Transverse colon (tissue), 4 donors: ENCODE measurements at regions not wholly inside any gene's neighbourhood (a gene's known extent, or its start where the extent isn't known, plus 50 kb on each side); places are given as distances from the start of the nearest gene placed in this dataset.

Experiments
- DNase-seq: peaks from one replicate; pipeline ENCODE4 v3.0.0-alpha.2; 2019
- H3K27ac ChIP-seq, 4 donors: fragments of 200-600 bp; sonication (generic); 2 replicates each; pipeline ENCODE4 v1.5.1; 2016 to 2018; ENCODE audit warnings: inconsistent platforms in 4 of 4
- H3K27me3 ChIP-seq: fragments of 200-600 bp; sonication (generic); 2 replicates; pipeline ENCODE4 v1.5.1; 2017; ENCODE audit warnings: inconsistent platforms
- H3K36me3 ChIP-seq, 4 donors: fragments of 200-600 bp; sonication (generic); 2 replicates each; pipeline ENCODE4 v1.5.1; 2017 to 2019; ENCODE audit warnings: inconsistent platforms in 4 of 4
- H3K4me1 ChIP-seq, 4 donors: fragments of 200-600 bp; sonication (generic); 2 replicates each; pipeline ENCODE4 v1.5.1; 2017 to 2020; ENCODE audit warnings: inconsistent platforms in 4 of 4
- H3K4me3 ChIP-seq, 4 donors: fragments of 200-600 bp; sonication (generic); 1 replicate in 1 of 4; 2 replicates in 3 of 4; pipeline versions ENCODE4 v1.5.1 to v1.6.1; 2017 to 2019; ENCODE audit warnings: inconsistent platforms in 4 of 4
- H3K9me3 ChIP-seq, 2 donors: fragments of 200-600 bp; sonication (generic); 2 replicates each; pipeline ENCODE4 v1.5.1; 2017 to 2019; ENCODE audit warnings: inconsistent platforms in 2 of 2
- EP300 ChIP-seq: sonication (generic); formaldehyde crosslinking; IDR thresholded peaks from one replicate; pipeline ENCODE4 v1.6.1; 2017; ENCODE audit warnings: antibody characterized with exemption, low read depth
- POLR2A ChIP-seq: fragments of 450-650 bp; IDR thresholded peaks from one replicate; pipeline ENCODE4 v1.6.1; 2016; ENCODE audit warnings: antibody characterized with exemption, mild to moderate bottlenecking, moderate library complexity
- POLR2AphosphoS5 ChIP-seq, 3 donors: sonication (generic); formaldehyde crosslinking; IDR thresholded peaks; one replicate each; pipeline ENCODE4 v1.6.1; 2016; ENCODE audit warnings: antibody characterized with exemption in 3 of 3
- WGBS, 2 donors: methylation state at CpG; one replicate each; pipeline ENCODE4 v1.1.5; 2018; ENCODE audit warnings: low coverage in 1 of 2; 5-methylcytosine and 5-hydroxymethylcytosine counted together
- in situ Hi-C, 4 donors: fragments of 200-750 bp; cut with MboI; loops; one replicate each; pipeline versions ENCODE4 v1.15.0 to v1.15.1; 2017; ENCODE audit warnings: low sequenced_read_pairs in 3 of 4, low pct_ligation_motif_present in 1 of 4, low pct_unique_long_range_greater_than_20kb in 1 of 4
- intact Hi-C: fragments of 100-400 bp; cut with DNase I; formaldehyde crosslinking; loops from one replicate; pipeline ENCODE4 v1.15.1; 2023; ENCODE audit warnings: low total_unique reads
- TF ChIP-seq, protein P1 (sequence below), 5 experiments: fragments of 200-600 bp in 3 of 5; fragments of 450-650 bp in 2 of 5; sonication (generic) in 3 of 5; IDR thresholded peaks; 1 replicate in 2 of 5; 2 replicates in 3 of 5; pipeline ENCODE4 v1.5.1; 2016 to 2017; ENCODE audit warnings: antibody characterized with exemption in 5 of 5, inconsistent platforms in 3 of 5, mild to moderate bottlenecking in 2 of 5, moderate library complexity in 1 of 5

DNA sequence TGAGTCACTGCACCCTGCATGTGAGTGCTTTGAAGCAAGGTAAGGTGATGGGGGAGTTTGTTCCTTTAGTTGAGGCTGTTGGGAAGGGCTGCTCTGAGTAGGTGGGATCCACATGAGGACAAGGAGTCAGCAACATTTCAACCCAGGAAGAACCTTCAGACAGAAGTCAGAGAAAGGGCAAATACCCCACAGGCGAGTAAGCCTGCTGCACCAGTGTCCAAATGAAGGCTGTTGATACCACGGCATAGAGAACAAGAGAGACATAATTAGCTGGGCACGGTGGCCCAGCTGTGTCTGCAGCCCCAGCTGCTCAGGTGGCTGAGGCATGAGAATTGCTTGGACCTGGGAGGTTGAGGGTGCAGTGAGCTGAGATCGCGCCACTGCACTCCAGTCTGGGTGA lies 54.3 kb upstream of the CLMP start:
- Histone ChIP-seq H3K27me3 (no peaks in the 10 kb centered on the region), H3K4me1 (peaks cover 0 to 11% (median 6%) of the 10 kb centered on the region in 4 donors), H3K27ac (no peak overlapping the region), H3K4me3 (no peak overlapping the region), H3K36me3 (no peaks in the 10 kb centered on the region), H3K9me3 (no peaks in the 10 kb centered on the region)
- DNase-seq: no peak
- in situ Hi-C loops (loop anchor here in 2 of 4 donors (10.0 kb wide), 1 partner anchor 135 kb away; no protein-coding TSS in a partner anchor), intact Hi-C loops (no loop called here)
- TF ChIP-seq, protein P1, sequence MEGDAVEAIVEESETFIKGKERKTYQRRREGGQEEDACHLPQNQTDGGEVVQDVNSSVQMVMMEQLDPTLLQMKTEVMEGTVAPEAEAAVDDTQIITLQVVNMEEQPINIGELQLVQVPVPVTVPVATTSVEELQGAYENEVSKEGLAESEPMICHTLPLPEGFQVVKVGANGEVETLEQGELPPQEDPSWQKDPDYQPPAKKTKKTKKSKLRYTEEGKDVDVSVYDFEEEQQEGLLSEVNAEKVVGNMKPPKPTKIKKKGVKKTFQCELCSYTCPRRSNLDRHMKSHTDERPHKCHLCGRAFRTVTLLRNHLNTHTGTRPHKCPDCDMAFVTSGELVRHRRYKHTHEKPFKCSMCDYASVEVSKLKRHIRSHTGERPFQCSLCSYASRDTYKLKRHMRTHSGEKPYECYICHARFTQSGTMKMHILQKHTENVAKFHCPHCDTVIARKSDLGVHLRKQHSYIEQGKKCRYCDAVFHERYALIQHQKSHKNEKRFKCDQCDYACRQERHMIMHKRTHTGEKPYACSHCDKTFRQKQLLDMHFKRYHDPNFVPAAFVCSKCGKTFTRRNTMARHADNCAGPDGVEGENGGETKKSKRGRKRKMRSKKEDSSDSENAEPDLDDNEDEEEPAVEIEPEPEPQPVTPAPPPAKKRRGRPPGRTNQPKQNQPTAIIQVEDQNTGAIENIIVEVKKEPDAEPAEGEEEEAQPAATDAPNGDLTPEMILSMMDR (IDR thresholded peaks at IDR 0.05): no peak
- TF ChIP-seq EP300 (no peak), POLR2AphosphoS5 (IDR thresholded peaks at IDR 0.05) (no peak), POLR2A (no peak)
- 74% methylated on average over 5 of the region's 5 CpGs; no CpG with 5 or more reads in 1 of the 2 donors for WGBS, 2 donors

- 32 to 50% methylated on average over 5 to 6 of the region's 6 CpGs for WGBS, 2 donors
- Histone ChIP-seq H3K4me1 (peaks cover 0 to 11% (median 6%) of the 10 kb centered on the region in 4 donors), H3K9me3 (no peaks in the 10 kb centered on the region), H3K27ac (no peak overlapping the region), H3K4me3 (no peak overlapping the region), H3K36me3 (no peaks in the 10 kb centered on the region), H3K27me3 (no peaks in the 10 kb centered on the region)
- no peak for DNase-seq
- TF ChIP-seq POLR2AphosphoS5 (IDR thresholded peaks at IDR 0.05) (no peak), EP300 (no peak), POLR2A (no peak)
- TF ChIP-seq, protein P1 (IDR thresholded peaks at IDR 0.05): no peak
- in situ Hi-C loops: loop anchor here in 2 of 4 donors (10.0 kb wide), 1 partner anchor 133 kb away; no protein-coding TSS in a partner anchor
- intact Hi-C loops: loop anchor here (2.0 kb wide), 1 partner anchor 137 kb away; no protein-coding TSS in a partner anchor
Observed at GRCh38 chr11:123247813-123248379, 52.8 kb upstream of the CLMP start.

DNA sequence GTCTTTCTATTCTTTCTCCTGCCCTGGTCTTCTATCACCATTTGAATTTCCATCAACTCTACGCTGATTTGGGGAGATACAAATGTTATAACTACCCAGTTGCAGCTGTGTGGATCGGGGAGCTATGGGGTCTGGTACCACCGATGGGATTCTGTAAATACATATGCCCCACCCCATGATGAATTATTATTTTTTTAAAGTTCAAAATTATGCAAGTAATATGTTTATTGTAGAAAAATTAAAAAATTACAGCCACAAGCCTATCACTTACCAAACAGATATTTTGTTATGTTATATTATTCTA lies 52.4 kb upstream of the CLMP start:
- intact Hi-C loops (loop anchor here (2.0 kb wide), 1 partner anchor 137 kb away; no protein-coding TSS in a partner anchor), in situ Hi-C loops (loop anchor here in 2 of 4 donors (10.0 kb wide), 1 partner anchor 133 kb away; no protein-coding TSS in a partner anchor)
- WGBS, 2 donors: 63 to 90% methylated on average over 2 to 3 of the region's 3 CpGs

GRCh38 chr11:123246749-123247495 lies 51.9 kb upstream of the CLMP start:
- intact Hi-C loops (loop anchor here (2.0 kb wide), 1 partner anchor 136 kb away; no protein-coding TSS in a partner anchor), in situ Hi-C loops (loop anchor here in 2 of 4 donors (10.0 kb wide), 1 partner anchor 132 kb away; no protein-coding TSS in a partner anchor)
- TF ChIP-seq, protein P1 (IDR thresholded peaks at IDR 0.05): peak; percentile 90 to 98 (median 96)
- TF ChIP-seq EP300: no peak
- peak; percentile 85 for DNase-seq
- Histone ChIP-seq H3K27ac (no peak overlapping the region), H3K4me1 (peaks cover 0 to 11% (median 6%) of the 10 kb centered on the region in 4 donors), H3K9me3 (no peaks in the 10 kb centered on the region), H3K36me3 (no peaks in the 10 kb centered on the region), H3K4me3 (no peak overlapping the region), H3K27me3 (no peaks in the 10 kb centered on the region)
- WGBS, 2 donors: 13% methylated on average over 13 of the region's 13 CpGs; no CpG with 5 or more reads in 1 of the 2 donors

More for the DNA sequence above, 52.4 kb upstream of the CLMP start:
- no peak for DNase-seq
- H3K4me3 ChIP-seq: no peak overlapping the region
- no peak overlapping the region for H3K27ac ChIP-seq
- TF ChIP-seq, protein P1 (IDR thresholded peaks at IDR 0.05): peak in 1 of 5 experiments; percentile 28
- TF ChIP-seq POLR2AphosphoS5 (IDR thresholded peaks at IDR 0.05) (no peak), POLR2A (no peak)
- H3K36me3 ChIP-seq: no peaks in the 10 kb centered on the region
- no peaks in the 10 kb centered on the region for H3K9me3 ChIP-seq
- no peaks in the 10 kb centered on the region for H3K27me3 ChIP-seq
- peaks cover 0 to 11% (median 6%) of the 10 kb centered on the region in 4 donors for H3K4me1 ChIP-seq
